ENCODE measurements at regions not wholly inside any gene's neighbourhood (a gene's known extent, or its start where the extent isn't known, plus 50 kb on each side); places are given as distances from the start of the nearest gene placed in this dataset.

DNA sequence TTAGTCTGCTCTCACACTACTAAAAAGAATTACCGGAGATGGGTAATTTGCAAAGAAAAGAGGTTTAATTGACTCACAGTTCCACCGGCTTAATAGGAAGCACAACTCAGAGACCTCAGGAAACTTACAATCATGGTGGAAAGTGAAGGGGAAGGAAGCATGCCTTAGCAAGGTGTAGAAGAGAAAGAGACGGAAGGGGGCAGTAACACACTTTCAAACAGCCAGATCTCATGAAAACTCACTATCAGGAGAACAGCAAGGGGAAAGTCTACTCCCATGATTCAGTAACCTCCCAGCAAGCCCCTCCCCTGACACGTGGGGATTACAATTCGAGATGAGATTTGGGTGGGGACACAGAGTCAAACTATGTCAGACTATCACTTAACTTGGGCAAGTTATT lies 236.6 kb upstream of the ANO3 start:
- DNase-seq (ENCODE audit: low read depth): no peak

- no peak for DNase-seq (ENCODE audit: low read depth)
Measured at GRCh38 chr11:26096451-26096850, 235.5 kb upstream of the ANO3 start.

GRCh38 chr11:26102325-26102724 lies 229.6 kb upstream of the ANO3 start:
- no peak for DNase-seq (ENCODE audit: low read depth)

DNA sequence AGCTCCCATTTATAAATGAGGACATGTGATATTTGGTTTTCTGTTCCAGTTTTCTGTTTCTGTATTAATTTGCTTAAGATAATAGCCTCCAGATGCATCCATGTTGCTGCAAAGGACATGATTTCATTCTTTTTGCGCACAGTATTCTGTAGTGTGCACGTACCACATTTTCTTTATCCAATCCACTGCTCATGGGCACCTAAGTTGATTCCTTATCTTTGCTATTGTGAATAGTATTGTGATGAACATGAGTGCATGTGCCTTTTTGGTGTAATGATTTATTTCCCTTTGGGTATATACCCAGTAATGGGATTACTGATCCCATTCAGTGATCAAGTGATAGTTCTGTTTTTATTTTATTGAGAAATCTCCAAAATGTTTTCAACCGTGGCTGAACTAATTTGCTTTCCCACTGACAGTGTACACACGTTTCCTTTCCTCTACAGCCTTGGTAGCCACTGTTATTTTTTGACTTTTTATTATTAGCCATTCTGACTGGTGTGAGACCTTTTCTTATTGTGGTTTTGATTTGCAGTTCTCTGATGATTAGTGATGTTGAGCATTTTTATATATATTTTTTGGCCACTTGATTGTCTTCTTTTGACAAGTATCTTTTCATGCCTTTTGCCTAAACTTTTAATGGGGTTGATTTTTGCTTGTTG lies 226.0 kb upstream of the ANO3 start:
- DNase-seq (ENCODE audit: low read depth): no peak

GRCh38 chr11:26106726-26107125 lies 225.2 kb upstream of the ANO3 start:
- no peak for DNase-seq (ENCODE audit: low read depth)

DNA sequence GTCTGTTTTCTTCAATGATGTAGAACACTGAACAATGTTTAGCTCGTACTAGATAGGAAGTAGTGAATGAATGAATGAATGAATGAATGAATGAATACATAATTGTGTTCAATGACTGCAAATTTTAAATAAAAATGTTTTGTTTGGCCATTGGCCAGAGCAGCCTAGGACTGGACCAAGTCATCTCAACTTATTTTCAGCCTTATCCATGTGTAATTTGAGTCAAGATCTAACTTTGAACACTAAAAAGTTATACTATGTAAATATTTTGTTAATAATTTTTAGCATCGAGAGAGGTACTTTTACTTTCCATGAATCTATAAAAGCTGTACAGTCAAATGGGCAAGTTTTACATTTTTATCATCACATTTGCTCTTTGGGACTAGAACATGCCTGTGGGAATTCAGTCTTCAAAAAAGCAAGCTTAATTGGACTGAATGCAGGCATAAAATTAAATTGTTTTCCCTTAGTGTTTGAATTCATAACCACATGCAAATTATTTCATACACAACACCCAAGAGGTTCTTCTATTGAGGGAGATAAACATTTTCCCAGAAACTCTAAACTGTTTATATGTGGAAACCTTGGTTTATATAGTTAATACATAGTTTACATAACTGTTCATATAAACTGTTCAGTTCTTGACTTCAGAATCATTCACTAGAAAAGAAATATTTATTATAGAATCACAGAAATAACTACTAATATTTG lies 222.1 kb upstream of the ANO3 start:
- DNase-seq (ENCODE audit: low read depth): no peak

DNA sequence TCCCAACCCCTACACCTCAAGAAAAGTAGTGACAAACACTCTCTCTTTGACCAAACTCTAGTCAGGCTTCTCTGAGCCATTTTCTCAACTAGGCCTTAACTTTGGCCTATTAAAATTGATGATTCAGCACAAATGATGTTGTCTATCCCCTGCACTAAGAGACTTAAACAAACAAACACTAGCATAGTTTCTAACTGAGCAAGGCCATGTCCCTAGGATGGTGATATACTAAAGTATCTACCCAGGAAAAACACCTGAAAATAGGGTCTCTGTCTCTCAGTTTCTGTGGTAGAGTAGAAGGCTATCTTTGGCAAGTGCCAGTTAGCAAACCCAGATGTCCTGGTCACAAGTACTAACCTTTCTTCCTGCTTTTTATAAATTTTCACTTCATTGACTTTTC lies 219.7 kb upstream of the ANO3 start:
- DNase-seq (ENCODE audit: low read depth): no peak

DNA sequence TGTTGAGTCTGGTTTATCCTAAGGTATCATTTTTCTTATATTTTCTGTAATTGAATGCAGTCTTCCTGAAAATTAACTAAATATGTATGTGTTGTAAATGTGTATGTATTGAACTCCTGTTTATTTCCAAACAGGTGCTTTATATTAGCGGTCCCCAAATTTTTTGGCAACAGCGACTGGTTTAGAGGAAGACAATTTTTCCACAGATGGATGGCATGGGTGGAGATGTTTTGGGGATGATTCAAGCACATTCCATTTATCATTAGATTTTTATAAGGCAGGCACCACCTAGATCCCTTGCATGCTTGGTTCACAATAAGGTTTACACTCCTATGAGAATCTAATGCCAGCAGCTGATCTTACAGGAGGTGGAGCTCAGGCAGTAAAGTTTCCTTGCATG lies 210.5 kb upstream of the ANO3 start:
- DNase-seq (ENCODE audit: low read depth): no peak

DNA sequence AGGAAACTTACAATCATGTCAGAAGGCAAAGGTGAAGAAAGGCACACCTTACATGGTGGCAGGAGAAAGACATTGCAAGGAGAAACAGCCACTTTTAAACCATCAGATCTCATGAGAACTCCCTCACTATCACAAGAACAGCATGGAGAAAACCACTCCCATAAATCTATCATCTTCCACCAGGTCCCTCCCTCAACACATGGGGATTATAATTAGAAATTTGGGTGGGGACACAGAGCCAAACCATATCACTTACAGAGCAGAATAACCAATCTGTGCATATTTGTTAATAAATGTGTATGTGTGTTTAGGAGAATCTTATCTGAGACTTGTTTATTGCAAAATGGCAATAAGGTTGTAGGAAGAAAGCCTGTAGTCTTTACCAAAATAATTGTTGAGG lies 205.2 kb upstream of the ANO3 start:
- DNase-seq (ENCODE audit: low read depth): no peak

GRCh38 chr11:26127336-26127735 lies 204.6 kb upstream of the ANO3 start:
- no peak for DNase-seq (ENCODE audit: low read depth)

GRCh38 chr11:26131406-26131805 lies 200.5 kb upstream of the ANO3 start:
- no peak for DNase-seq (ENCODE audit: low read depth)

- no peak for DNase-seq (ENCODE audit: low read depth)
Measured at GRCh38 chr11:26134053-26134452, 197.9 kb upstream of the ANO3 start.

DNA sequence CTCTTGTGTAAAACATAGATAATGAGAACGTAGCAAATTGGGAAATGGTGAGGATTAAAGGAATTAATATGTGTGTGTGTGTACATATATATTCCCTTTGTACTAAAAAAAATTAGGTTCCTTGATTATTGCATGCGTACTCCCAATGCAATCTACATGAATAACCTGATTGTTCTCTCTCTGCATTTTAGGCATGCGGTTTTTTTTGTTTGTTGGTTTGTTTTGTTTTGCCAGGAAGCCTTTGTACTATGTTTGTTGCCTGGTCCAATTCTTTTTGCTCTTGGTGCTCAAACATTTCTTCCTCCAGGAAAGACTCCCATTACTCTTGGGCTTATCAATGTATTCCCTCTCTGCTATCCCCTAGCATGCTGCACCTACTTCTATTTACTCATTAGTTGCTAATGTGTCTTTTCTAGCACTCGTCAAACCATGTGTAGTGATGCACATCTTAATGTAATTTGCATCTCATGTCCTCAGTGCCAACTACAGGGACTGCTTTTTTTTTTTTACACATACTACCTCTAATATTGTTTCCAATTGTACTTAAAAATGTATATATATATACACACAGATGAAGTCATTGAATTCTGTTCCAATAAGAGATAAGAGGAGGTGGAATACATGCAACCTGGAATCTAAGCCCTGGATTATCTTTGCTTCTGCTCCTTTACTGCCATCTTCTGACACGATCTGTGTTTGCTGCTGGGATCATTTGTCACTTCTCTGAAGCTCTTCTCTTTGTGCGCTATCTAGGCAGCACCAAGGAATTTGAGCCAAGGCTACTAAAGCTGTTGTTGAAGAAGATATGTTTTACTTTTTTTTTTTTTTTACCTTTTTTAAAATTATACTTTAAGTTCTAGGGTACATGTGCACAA lies 197.2 kb upstream of the ANO3 start:
- DNase-seq (ENCODE audit: low read depth): no peak

DNA sequence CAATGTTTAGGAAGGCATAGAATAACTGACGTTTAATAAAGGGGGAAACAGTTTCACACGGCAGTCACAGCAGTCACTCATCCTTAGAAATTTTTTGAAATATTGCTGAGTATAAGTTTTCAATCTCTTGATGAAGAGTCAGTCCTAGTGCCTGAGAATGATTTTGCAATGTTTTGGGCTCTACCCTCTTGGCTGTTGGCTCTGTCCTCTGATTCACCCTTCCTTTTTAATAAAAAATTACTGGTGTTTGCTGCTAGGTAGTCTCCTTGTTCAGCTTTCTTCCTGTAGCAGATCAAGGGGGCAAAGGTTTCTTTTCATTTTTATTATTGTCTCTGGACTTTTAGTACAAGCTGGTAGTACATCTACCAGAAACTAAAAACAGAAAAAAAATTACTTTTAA lies 194.3 kb upstream of the ANO3 start:
- no peak for DNase-seq (ENCODE audit: low read depth)

DNA sequence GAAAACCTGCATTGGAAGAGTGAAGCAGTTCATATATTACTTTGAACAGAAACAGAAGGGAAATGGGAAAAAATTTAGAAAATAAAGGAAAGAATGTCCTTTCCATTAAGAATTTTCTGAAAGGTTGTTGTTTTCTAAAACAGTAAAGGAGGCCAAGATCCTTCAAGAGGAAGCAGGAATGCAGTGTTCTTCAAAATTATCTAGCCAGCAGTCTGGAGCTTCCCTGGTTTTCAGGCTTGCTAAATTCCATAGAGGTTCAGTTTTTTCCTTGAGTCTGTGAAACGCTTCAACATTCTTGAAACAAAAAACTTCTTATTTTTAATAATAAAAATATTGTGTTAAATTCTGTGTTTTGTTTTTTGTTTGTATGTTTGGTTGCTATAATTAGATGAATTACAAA lies 189.0 kb upstream of the ANO3 start:
- no peak for DNase-seq (ENCODE audit: low read depth)

DNA sequence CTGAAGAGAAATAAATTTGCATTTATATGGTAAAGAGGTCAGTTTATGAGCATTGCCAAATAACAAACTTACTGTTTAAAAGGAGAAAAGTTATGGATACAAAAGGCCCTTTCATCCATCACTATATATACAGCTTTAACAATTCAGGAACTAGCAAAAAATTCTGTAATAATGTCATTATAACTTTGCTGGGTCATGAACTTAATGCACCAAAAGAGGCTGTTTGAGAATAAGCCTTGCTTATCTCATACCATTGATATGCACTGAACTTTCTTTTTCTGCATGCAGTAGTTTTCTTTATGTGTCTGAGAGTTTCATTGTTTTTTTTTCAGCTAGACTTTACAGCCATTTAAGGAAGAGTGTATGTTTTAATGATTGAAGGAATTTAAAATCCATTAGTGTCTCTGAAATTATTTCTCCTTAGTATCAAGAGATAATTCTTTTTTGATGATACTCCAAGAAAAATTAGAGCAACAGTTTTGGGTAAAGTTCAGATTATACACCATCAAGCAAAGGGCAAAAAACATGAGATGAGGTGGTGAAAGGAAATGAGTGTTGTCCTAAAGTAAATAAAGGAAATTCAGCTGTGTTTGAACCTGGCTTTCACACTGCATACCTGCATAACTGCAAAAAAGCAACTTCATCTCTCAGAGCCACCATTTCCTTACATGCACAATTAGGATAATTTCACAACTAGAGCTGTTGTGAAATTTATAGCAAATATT lies 188.2 kb upstream of the ANO3 start:
- DNase-seq (ENCODE audit: low read depth): no peak

DNA sequence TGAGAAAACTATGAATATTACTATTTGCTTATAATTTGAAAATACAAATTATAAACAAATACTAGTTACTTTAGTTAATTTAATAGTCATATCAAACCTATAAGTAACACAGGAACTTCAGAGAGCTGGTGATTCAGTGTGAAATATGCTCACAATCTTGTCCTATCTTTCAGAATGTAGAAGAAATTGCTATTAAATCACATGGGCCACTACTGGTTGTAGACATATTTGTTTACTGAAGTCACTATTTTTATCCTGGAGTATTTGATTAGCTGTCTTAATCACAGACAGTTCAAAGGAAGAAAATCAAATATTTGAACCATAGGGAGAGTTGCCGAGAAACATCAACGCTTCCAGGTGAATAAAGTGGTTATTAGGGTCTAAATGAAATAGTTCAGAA lies 187.6 kb upstream of the ANO3 start:
- no peak for DNase-seq (ENCODE audit: low read depth)

- DNase-seq (ENCODE audit: low read depth): no peak
Measured at GRCh38 chr11:26144911-26145310, 187.0 kb upstream of the ANO3 start.

DNA sequence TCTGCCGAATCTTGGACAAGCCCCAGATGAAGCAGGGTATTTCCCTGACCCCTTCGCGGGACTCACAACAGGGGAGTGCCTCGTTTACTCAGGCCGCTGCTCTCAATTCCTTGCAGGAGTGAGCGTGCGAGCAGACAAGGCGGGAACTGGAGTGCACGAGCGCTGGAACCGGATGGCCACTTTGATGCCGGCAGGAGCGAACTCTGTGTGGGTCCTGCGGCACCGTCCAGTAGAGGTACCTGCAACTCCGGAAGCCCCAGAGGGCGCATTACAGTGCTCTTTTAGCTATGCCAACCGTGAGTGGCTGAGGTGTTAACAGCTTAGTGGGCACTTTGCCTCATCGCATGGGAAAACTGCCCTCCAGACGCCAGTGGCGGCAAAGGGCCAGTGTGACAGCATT lies 182.3 kb upstream of the ANO3 start:
- DNase-seq (ENCODE audit: low read depth): no peak

- no peak for DNase-seq (ENCODE audit: low read depth)
Measured at GRCh38 chr11:26150031-26150430, 181.9 kb upstream of the ANO3 start.

DNA sequence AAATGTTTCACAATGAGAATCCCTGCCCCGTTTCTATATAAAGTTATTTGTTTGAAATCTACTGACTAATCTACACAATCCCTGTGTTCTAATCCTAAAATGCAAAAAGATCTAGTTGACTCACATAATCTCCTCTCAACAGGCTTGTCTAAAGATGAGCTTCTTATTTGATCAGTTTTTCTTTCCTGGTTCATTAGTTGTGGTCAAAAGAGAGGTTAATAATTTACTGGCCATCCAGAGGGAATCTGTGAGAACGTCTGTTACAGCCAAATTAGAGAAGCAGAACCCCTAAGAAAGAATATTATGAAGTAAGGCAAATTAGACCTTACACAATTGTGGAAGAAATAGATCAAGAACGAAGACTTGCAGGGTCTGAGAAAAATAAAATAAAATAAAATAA lies 173.7 kb upstream of the ANO3 start:
- no peak for DNase-seq (ENCODE audit: low read depth)

DNA sequence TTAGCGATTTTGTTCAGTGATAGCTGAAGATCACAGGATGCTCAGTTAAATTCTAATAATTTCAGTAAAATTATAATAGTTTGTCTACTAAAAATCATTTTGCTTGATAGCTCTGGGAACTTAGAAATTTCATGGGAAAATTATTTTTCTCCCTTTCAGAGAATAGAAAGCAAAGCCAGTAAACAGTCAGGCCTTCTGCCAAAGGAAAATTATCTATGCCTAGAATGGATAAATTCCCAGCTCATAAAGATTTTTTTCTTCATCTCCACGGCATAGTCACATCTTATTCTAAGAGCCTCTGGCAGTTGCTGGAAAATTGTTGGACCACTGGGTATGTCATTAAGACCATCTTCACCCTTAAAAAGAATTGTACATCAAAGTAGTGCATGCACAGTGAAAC lies 169.6 kb upstream of the ANO3 start:
- DNase-seq (ENCODE audit: low read depth): no peak

GRCh38 chr11:26186389-26186788 lies 145.5 kb upstream of the ANO3 start:
- no peak for DNase-seq (ENCODE audit: low read depth)
